Stomach (tissue), 4 donors: ENCODE measurements at regions not wholly inside any gene's neighbourhood (a gene's known extent, or its start where the extent isn't known, plus 50 kb on each side); places are given as distances from the start of the nearest gene placed in this dataset.

ENCODE experiments used
- CTCF ChIP-seq, 7 experiments: fragments of 450-650 bp in 4 of 7; fragments of 200-600 bp in 3 of 7; sonication (generic) in 3 of 7; IDR thresholded peaks; one replicate each; pipeline ENCODE4 v1.5.1; 2016 to 2019; ENCODE audit warnings: antibody characterized with exemption in 7 of 7, control low read depth in 2 of 7, mild to moderate bottlenecking in 1 of 7
- EP300 ChIP-seq: sonication (generic); formaldehyde crosslinking; IDR thresholded peaks from one replicate; pipeline ENCODE4 v1.6.1; 2017; ENCODE audit warnings: antibody characterized with exemption
- POLR2A ChIP-seq, 4 donors: fragments of 450-650 bp; IDR thresholded peaks; one replicate each; pipeline ENCODE4 v1.6.1; 2016; ENCODE audit warnings: antibody characterized with exemption in 4 of 4, control low read depth in 2 of 4, mild to moderate bottlenecking in 1 of 4, moderate library complexity in 1 of 4
- POLR2AphosphoS5 ChIP-seq, 3 donors: sonication (generic); formaldehyde crosslinking; IDR thresholded peaks; one replicate each; pipeline ENCODE4 v1.6.1; 2016; ENCODE audit warnings: antibody characterized with exemption in 3 of 3

- no peak for TF ChIP-seq POLR2A (IDR thresholded peaks at IDR 0.05)
- TF ChIP-seq POLR2AphosphoS5 (IDR thresholded peaks at IDR 0.05) = no peak
- no peak for TF ChIP-seq CTCF (IDR thresholded peaks at IDR 0.05)
- no peak for TF ChIP-seq EP300
Observed at GRCh38 chr7:49579408-49579807, 194.0 kb upstream of the VWC2 start.
